ENCODE measurements at regions not wholly inside any gene's neighbourhood (a gene's known extent, or its start where the extent isn't known, plus 50 kb on each side); places are given as distances from the start of the nearest gene placed in this dataset.

- in situ Hi-C loops (cut with HindIII; ENCODE audit: low pct_unique_long_range_greater_than_20kb, low sequenced_read_pairs) (no loop called here), intact Hi-C loops (cut with micrococcal nuclease; ENCODE audit: unreplicated experiment) (no loop called here)
- Histone ChIP-seq H3K27me3 (ENCODE audit: control insufficient read depth, insufficient read depth, low read length) (no peaks in the 10 kb centered on the region), H3K9me3 (ENCODE audit: control insufficient read depth, insufficient read depth, low read depth, low read length) (no peaks in the 10 kb centered on the region), H3K36me3 (ENCODE audit: control insufficient read depth, insufficient read depth, low read length) (no peaks in the 10 kb centered on the region), H3K4me3 (ENCODE audit: low read depth in 2 of 2, low read length in 2 of 2) (no peak overlapping the region), H3K27ac (ENCODE audit: low read length) (no peak overlapping the region), H3K4me1 (ENCODE audit: control insufficient read depth, insufficient read depth, low read length) (no peaks in the 10 kb centered on the region)
- CTCF ChIA-PET: no interaction called here
- no TSS peak for BruUV-seq (replicated peaks)
- DNase-seq (ENCODE audit: low read depth, low spot score) (no peak), ATAC-seq (no peak)
- POLR2A ChIA-PET: interaction anchor here (0.6 kb wide), 1 partner anchor 456 kb away, joined by 4 read pairs; no protein-coding TSS in a partner anchor
- TF ChIP-seq REST (IDR thresholded peaks at IDR 0.05; ENCODE audit: insufficient read depth in 1 of 2, low read depth in 2 of 2, low read length in 1 of 2) (no peak), TCF7L2 (IDR thresholded peaks at IDR 0.05; ENCODE audit: low read depth, low read length) (no peak), SIN3A (IDR thresholded peaks at IDR 0.05; ENCODE audit: borderline replicate concordance, insufficient read depth, low read depth, low read length) (no peak), POLR2AphosphoS5 (IDR thresholded peaks at IDR 0.05; ENCODE audit: low read depth, low read length) (no peak), CTCF (IDR thresholded peaks at IDR 0.05) (no peak)
Observed at GRCh38 chr9:29325894-29326293, 1752.6 kb upstream of the C9orf72 start.

GRCh38 chr9:29332789-29333188, 1759.5 kb upstream of the C9orf72 start:
- no peak for DNase-seq (ENCODE audit: low read depth, low spot score)
- H3K27ac ChIP-seq (ENCODE audit: low read length): no peak overlapping the region
- H3K4me1 ChIP-seq (ENCODE audit: control insufficient read depth, insufficient read depth, low read length): no peaks in the 10 kb centered on the region
- H3K9me3 ChIP-seq (ENCODE audit: control insufficient read depth, insufficient read depth, low read depth, low read length): no peaks in the 10 kb centered on the region
- H3K27me3 ChIP-seq (ENCODE audit: control insufficient read depth, insufficient read depth, low read length): no peaks in the 10 kb centered on the region
- no TSS peak for BruUV-seq (replicated peaks)
- no peaks in the 10 kb centered on the region for H3K36me3 ChIP-seq (ENCODE audit: control insufficient read depth, insufficient read depth, low read length)
- TF ChIP-seq SIN3A (IDR thresholded peaks at IDR 0.05; ENCODE audit: borderline replicate concordance, insufficient read depth, low read depth, low read length): no peak
- no peak for TF ChIP-seq TCF7L2 (IDR thresholded peaks at IDR 0.05; ENCODE audit: low read depth, low read length)
- TF ChIP-seq POLR2AphosphoS5 (IDR thresholded peaks at IDR 0.05; ENCODE audit: low read depth, low read length): no peak
- TF ChIP-seq REST (IDR thresholded peaks at IDR 0.05; ENCODE audit: insufficient read depth in 1 of 2, low read depth in 2 of 2, low read length in 1 of 2): no peak
- no peak for ATAC-seq
- ChIA-PET POLR2A (no interaction called here), CTCF (no interaction called here)
- H3K4me3 ChIP-seq (ENCODE audit: low read depth in 2 of 2, low read length in 2 of 2): no peak overlapping the region
- intact Hi-C loops (cut with micrococcal nuclease; ENCODE audit: unreplicated experiment) (no loop called here), in situ Hi-C loops (cut with HindIII; ENCODE audit: low pct_unique_long_range_greater_than_20kb, low sequenced_read_pairs) (no loop called here)
